ENCODE measurements at regions not wholly inside any gene's neighbourhood (a gene's known extent, or its start where the extent isn't known, plus 50 kb on each side); places are given as distances from the start of the nearest gene placed in this dataset.

DNA sequence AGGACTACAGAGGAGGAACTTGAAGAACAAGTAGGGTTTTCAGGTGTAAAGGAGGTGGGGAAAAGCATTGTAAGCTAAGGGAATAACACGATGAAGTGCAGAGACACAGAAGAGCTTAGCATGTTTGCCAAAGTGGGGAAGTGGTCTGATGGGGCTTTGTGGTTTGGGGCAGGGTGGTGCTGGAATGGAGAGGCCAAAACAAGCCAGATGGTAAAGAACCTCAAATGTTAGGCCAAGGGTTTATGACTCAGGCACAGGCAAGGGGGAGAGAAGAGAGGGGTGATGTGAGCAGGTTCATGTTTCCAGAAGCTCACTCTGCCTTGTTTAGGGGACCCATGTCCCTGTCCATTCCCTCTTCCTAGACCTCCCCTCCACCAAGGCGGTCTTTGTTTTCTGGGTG is 104.5 kb upstream of the YWHAQ start:
- Histone ChIP-seq H3K27ac (no peak overlapping the region), H3K27me3 (no peaks in the 10 kb centered on the region), H3K9me3 (peaks cover 0 to 13% (median 0%) of the 10 kb centered on the region in 3 donors), H3K36me3 (no peaks in the 10 kb centered on the region), H3K4me3 (no peak overlapping the region), H3K4me1 (peaks cover 0 to 12% (median 9%) of the 10 kb centered on the region in 4 donors)
- DNase-seq, result no peak
- TF ChIP-seq, protein P1, sequence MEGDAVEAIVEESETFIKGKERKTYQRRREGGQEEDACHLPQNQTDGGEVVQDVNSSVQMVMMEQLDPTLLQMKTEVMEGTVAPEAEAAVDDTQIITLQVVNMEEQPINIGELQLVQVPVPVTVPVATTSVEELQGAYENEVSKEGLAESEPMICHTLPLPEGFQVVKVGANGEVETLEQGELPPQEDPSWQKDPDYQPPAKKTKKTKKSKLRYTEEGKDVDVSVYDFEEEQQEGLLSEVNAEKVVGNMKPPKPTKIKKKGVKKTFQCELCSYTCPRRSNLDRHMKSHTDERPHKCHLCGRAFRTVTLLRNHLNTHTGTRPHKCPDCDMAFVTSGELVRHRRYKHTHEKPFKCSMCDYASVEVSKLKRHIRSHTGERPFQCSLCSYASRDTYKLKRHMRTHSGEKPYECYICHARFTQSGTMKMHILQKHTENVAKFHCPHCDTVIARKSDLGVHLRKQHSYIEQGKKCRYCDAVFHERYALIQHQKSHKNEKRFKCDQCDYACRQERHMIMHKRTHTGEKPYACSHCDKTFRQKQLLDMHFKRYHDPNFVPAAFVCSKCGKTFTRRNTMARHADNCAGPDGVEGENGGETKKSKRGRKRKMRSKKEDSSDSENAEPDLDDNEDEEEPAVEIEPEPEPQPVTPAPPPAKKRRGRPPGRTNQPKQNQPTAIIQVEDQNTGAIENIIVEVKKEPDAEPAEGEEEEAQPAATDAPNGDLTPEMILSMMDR (IDR thresholded peaks at IDR 0.05), result no peak
- intact Hi-C loops (cut with DNase I; ENCODE audit: low total_unique reads), result no loop called here

DNA sequence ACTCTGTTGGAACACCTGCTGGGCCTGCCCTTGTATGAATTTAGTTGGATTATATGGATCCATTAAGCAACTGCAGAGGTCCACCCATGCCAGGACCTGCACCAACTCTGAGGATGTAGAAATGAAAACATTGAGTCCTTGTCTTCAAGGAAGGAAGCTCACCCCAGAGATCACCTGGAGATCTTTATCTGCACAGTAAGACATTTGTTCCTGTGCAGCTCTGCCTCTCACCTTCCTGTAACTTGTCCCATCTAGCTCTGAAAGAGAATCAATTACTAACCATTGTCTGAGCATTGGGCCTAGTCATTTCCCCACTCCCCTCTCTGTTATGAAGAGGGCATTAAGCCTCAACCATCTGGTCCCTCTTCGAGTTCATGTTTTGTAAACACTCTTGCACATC is 105.2 kb upstream of the YWHAQ start:
- Histone ChIP-seq H3K36me3 (no peaks in the 10 kb centered on the region), H3K9me3 (peaks cover 0 to 13% (median 0%) of the 10 kb centered on the region in 3 donors), H3K4me3 (no peak overlapping the region), H3K27ac (no peak overlapping the region), H3K27me3 (no peaks in the 10 kb centered on the region), H3K4me1 (peaks cover 0 to 14% (median 9%) of the 10 kb centered on the region in 4 donors)
- TF ChIP-seq, protein P1 (IDR thresholded peaks at IDR 0.05), result no peak
- DNase-seq, result no peak
- intact Hi-C loops (cut with DNase I; ENCODE audit: low total_unique reads), result no loop called here

DNA sequence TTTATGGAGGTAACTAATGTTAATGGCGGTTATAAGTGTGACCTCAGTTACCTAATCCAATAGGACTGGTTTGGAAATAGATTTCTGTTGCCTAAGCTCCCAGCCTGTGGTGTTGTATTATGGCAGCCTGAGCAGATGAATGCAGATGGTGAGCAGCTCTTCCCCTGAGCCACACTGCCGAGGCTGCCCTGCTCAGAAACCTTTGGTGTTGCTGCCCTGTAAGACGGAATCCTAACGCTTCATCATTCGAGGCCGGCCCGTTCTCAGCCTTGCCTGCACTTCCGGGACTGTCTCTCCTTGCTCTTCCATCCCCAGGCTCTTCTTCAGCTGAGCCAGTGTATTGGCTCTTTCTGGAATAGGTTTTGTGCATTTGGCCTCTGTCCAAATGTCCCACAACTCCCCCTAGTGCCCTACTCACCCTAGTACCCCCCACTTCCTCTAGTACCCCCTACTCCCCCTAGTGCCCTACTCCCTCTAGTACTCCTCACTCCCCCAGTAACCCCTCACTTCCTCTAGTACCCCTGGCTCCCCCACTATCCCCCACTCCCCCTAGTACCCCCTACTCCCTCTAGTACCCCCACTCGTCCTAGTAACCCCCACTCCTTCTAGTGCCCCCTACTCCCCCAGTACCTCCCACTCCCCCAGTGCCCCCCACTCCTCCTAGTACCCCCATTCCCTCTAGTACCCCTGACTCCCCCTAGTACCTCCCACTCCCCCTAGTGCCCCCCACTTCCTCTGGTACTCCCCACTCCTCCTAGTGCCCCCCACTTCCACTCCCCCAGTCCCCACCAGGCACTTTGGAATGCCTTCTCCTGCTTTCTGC is 106.0 kb upstream of the TAF1B start:
- Histone ChIP-seq H3K9me3 (peaks cover 0 to 13% (median 0%) of the 10 kb centered on the region in 3 donors), H3K27ac (no peak overlapping the region), H3K36me3 (no peaks in the 10 kb centered on the region), H3K4me1 (peaks cover 0 to 14% (median 9%) of the 10 kb centered on the region in 4 donors), H3K27me3 (no peaks in the 10 kb centered on the region), H3K4me3 (no peak overlapping the region)
- TF ChIP-seq, protein P1 (IDR thresholded peaks at IDR 0.05), result no peak
- DNase-seq, result no peak
- intact Hi-C loops (cut with DNase I; ENCODE audit: low total_unique reads), result no loop called here

DNA sequence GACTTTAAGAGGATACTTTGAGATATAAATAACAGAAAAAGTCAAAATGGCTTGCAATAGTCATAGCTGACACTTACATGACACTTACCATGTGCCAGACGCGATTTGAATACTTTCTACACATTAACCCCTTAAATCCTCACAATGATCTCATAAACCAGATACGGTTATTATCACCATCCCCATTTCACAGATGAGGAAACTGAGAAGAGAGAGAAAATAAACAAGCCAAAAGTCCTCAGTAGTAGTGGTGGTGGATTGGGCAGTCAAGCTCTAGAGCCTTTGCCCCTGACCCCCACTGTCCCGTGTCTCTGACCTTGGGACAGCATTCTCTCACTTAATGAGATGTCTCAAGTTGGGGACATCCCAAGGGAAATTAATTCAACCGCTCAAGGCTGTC is 105.2 kb upstream of the TAF1B start:
- Histone ChIP-seq H3K4me3 (no peak overlapping the region), H3K36me3 (no peaks in the 10 kb centered on the region), H3K27ac (peak overlapping the region in 1 of 2 donors; percentile 74), H3K9me3 (peaks cover 0 to 13% (median 0%) of the 10 kb centered on the region in 3 donors), H3K4me1 (peaks cover 0 to 14% (median 9%) of the 10 kb centered on the region in 4 donors), H3K27me3 (no peaks in the 10 kb centered on the region)
- intact Hi-C loops (cut with DNase I; ENCODE audit: low total_unique reads), result no loop called here
- TF ChIP-seq, protein P1 (IDR thresholded peaks at IDR 0.05), result no peak
- DNase-seq, result no peak

DNA sequence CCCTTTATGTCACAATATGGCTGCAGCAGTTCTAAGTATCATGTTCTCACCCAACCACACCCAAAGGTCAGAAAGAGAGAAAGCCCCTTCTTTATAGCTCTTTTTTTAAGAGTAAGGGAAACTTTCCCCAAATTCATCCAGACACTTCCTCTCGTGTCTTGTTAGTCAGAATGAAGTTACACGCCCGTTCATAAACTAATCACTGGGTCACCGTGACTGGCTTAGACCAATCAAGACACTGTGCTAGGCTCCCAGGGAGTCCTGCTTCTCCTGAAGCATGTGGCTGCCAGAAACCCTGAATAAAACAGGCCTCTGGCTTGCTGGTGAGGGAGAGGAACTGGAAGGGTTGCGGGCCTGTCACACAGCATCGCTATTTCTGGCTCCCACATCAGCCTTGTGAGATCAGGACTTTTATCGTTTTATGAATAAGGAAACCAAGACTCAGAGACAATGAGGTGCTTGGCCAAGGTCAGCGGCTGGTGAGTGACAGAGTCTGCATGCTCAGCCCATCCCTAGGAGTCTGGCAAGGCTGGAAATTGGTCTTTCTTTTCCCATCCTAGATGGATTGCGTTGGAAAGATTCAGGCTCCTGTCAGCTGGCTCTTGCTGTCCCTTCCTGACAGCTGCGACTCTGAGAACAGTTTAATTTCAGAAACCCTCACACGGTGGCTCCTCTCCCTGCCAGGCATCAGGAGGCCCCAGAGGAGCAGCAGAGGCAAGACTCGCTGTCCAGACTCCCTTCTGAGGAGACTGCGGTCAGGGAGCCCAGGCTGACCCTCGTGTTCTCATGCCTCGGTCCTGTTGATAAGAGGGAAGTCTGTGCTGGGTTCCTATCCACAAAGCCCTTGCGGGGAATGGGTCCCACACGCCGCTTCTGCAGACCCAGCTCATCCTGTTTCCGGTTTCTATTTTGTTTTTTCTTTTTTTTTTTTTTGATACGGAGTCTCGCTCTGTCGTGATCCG is 104.5 kb upstream of the TAF1B start:
- DNase-seq, result no peak
- TF ChIP-seq, protein P1 (IDR thresholded peaks at IDR 0.05), result no peak
- Histone ChIP-seq H3K27me3 (no peaks in the 10 kb centered on the region), H3K9me3 (peaks cover 0 to 11% (median 0%) of the 10 kb centered on the region in 3 donors), H3K4me3 (peak overlapping the region; percentile 43 to 60), H3K36me3 (no peaks in the 10 kb centered on the region), H3K27ac (peak overlapping the region; percentile 54 to 74), H3K4me1 (peaks cover 0 to 14% (median 9%) of the 10 kb centered on the region in 4 donors)
- intact Hi-C loops (cut with DNase I; ENCODE audit: low total_unique reads), result no loop called here
